Neural cell (in vitro differentiated cells): ENCODE measurements at regions not wholly inside any gene's neighbourhood (a gene's known extent, or its start where the extent isn't known, plus 50 kb on each side); places are given as distances from the start of the nearest gene placed in this dataset.

ENCODE experiments used
- H2AFZ ChIP-seq: fragments of 200-600, 300-800 bp; sonication (generic), shearing (Covaris generic); 2 replicates; pipeline ENCODE4 v1.6.0; 2014; ENCODE audit warnings: low read depth, mild to moderate bottlenecking, antibody characterized with exemption, low read length, moderate library complexity
- H3F3A ChIP-seq: fragments of 200-600 bp; shearing (Covaris generic); 2 replicates; pipeline ENCODE4 v1.6.1; 2016; ENCODE audit warnings: mild to moderate bottlenecking, moderate library complexity, mixed read lengths, antibody characterized with exemption, low read length; ENCODE audit not compliant: insufficient read depth, poor library complexity, severe bottlenecking
- H3K27ac ChIP-seq: fragments of 200-600, 300-800 bp; sonication (generic), shearing (Covaris generic); 2 replicates; pipeline ENCODE4 v1.5.1; 2014; ENCODE audit warnings: mild to moderate bottlenecking, low read length, moderate library complexity
- H3K27me3 ChIP-seq: fragments of 300-800, 200-600 bp; sonication (generic), shearing (Covaris generic); 2 replicates; pipeline ENCODE4 v1.6.0; 2014; ENCODE audit warnings: mild to moderate bottlenecking, low read depth, low read length, moderate library complexity; ENCODE audit not compliant: insufficient read depth
- H3K36me3 ChIP-seq: fragments of 300-800, 200-600 bp; sonication (generic), shearing (Covaris generic); 2 replicates; pipeline ENCODE4 v1.5.1; 2014; ENCODE audit warnings: mild to moderate bottlenecking, antibody characterized with exemption, low read length, moderate library complexity; ENCODE audit not compliant: insufficient read depth
- H3K4me2 ChIP-seq: fragments of 300-800, 200-600 bp; sonication (generic), shearing (Covaris generic); 2 replicates; pipeline ENCODE4 v1.6.0; 2014; ENCODE audit warnings: mild to moderate bottlenecking, low read length
- H3K4me3 ChIP-seq: fragments of 300-800, 200-600 bp; sonication (generic), shearing (Covaris generic); 2 replicates; pipeline ENCODE4 v1.5.1; 2014; ENCODE audit warnings: mild to moderate bottlenecking, low read length, moderate library complexity
- H3K79me2 ChIP-seq: fragments of 200-600 bp; shearing (Covaris generic); replicated peaks from 2 replicates; pipeline ENCODE4 v1.6.0; 2014; ENCODE audit warnings: mild to moderate bottlenecking, low read length, moderate library complexity; ENCODE audit not compliant: insufficient read depth
- H3K9ac ChIP-seq: fragments of 300-800, 200-600 bp; sonication (generic), shearing (Covaris generic); 2 replicates; pipeline ENCODE4 v1.6.1; 2016; ENCODE audit warnings: mild to moderate bottlenecking, low read length, mixed read lengths
- H3K9me2 ChIP-seq: fragments of 200-600 bp; shearing (Covaris generic); 2 replicates; pipeline ENCODE4 v1.6.1; 2016; ENCODE audit warnings: mild to moderate bottlenecking, low read length, mixed read lengths; ENCODE audit not compliant: insufficient read depth
- H3K9me3 ChIP-seq: fragments of 200-600, 300-800 bp; sonication (generic), shearing (Covaris generic); 2 replicates; pipeline ENCODE4 v1.6.1; 2016; ENCODE audit warnings: mild to moderate bottlenecking, mixed run types, low read length, moderate library complexity, mixed read lengths
- H4K20me1 ChIP-seq: fragments of 200-600 bp; shearing (Covaris generic); 2 replicates; pipeline ENCODE4 v1.6.1; 2016; ENCODE audit warnings: mild to moderate bottlenecking, mixed run types; ENCODE audit not compliant: insufficient read depth
- EP300 ChIP-seq: fragments of 450-650 bp; conservative IDR thresholded peaks from 2 replicates; pipeline ENCODE4 v1.6.1; 2014; ENCODE audit warnings: antibody characterized with exemption, mild to moderate bottlenecking, moderate library complexity; ENCODE audit not compliant: poor library complexity, severe bottlenecking
- EZH2 ChIP-seq: fragments of 200-600, 300-800 bp; shearing (Covaris generic), sonication (generic); IDR thresholded peaks from 2 replicates; pipeline ENCODE4 v1.6.1; 2014; ENCODE audit warnings: antibody characterized with exemption, low read length, borderline replicate concordance, mild to moderate bottlenecking; ENCODE audit not compliant: insufficient read depth, poor library complexity, severe bottlenecking
- MXI1 ChIP-seq: fragments of 450-650 bp; conservative IDR thresholded peaks from 2 replicates; pipeline ENCODE4 v1.6.1; 2014; ENCODE audit warnings: antibody characterized with exemption, mild to moderate bottlenecking; ENCODE audit not compliant: poor library complexity, severe bottlenecking
- POLR2AphosphoS5 ChIP-seq: IDR thresholded peaks from 2 replicates; pipeline ENCODE4 v1.6.1; 2012
- RAD21 ChIP-seq: fragments of 450-650 bp; conservative IDR thresholded peaks from 2 replicates; pipeline ENCODE4 v1.6.1; 2014; ENCODE audit warnings: antibody characterized with exemption, mild to moderate bottlenecking, moderate library complexity
- REST ChIP-seq: IDR thresholded peaks from 2 replicates; pipeline ENCODE4 v1.6.1; 2012; ENCODE audit warnings: borderline replicate concordance
- SMC3 ChIP-seq: fragments of 450-650 bp; conservative IDR thresholded peaks from 2 replicates; pipeline ENCODE4 v1.6.1; 2014; ENCODE audit warnings: antibody characterized with exemption, mild to moderate bottlenecking, moderate library complexity; ENCODE audit not compliant: poor library complexity
- TAF1 ChIP-seq: IDR thresholded peaks from 2 replicates; pipeline ENCODE4 v1.6.1; 2012; ENCODE audit warnings: low read depth
- small RNA-seq, 3 experiments: library from RNA; depleted of rRNA; stranded (forward); fragments of <200 nt; gene quantifications; one replicate each; pipeline ENCODE3, GENCODE V24; 2012
- TF ChIP-seq, protein P1 (sequence below): fragments of 450-650 bp; IDR thresholded peaks from 2 replicates; pipeline ENCODE4 v1.5.1; 2014; ENCODE audit warnings: antibody characterized with exemption, mild to moderate bottlenecking, moderate library complexity; ENCODE audit not compliant: poor library complexity, severe bottlenecking

DNA sequence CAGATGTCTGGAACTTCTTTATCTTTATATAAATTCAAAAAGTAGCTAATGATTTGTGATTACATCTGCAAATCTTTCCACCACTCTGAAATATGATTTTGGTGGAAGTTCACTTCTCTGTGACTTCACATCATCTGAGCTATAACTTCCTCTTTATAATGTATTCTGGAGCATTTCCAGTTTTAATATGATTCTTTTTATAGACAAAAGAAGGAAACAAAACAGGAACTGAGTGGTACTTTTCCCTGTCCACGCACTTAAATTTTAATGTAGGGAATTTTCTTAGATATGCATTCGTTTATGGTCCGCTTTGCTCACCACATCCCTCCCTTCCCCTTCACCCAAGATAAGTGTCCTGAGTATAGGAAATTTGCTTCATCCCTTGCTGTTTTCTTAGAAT is 333.5 kb downstream of the CHSY3 start:
- H2AFZ ChIP-seq: no peak overlapping the region
- no peak overlapping the region for H3K9ac ChIP-seq
- no peaks in the 10 kb centered on the region for H3K27me3 ChIP-seq
- H3K9me3 ChIP-seq: no peaks in the 10 kb centered on the region
- H3K4me2 ChIP-seq: no peak overlapping the region
- no peaks in the 10 kb centered on the region for H3K36me3 ChIP-seq
- no peak overlapping the region for H3K4me3 ChIP-seq
- no peaks in the 10 kb centered on the region for H4K20me1 ChIP-seq
- H3K79me2 ChIP-seq: no peaks in the 10 kb centered on the region
- H3K27ac ChIP-seq: no peak overlapping the region
- no peaks in the 10 kb centered on the region for H3K9me2 ChIP-seq
- no peaks in the 10 kb centered on the region for H3F3A ChIP-seq
- TF ChIP-seq SMC3 (no peak), RAD21 (no peak), POLR2AphosphoS5 (no peak), MXI1 (no peak), EZH2 (no peak), EP300 (no peak), REST (no peak), TAF1 (no peak)
- TF ChIP-seq, protein P1, sequence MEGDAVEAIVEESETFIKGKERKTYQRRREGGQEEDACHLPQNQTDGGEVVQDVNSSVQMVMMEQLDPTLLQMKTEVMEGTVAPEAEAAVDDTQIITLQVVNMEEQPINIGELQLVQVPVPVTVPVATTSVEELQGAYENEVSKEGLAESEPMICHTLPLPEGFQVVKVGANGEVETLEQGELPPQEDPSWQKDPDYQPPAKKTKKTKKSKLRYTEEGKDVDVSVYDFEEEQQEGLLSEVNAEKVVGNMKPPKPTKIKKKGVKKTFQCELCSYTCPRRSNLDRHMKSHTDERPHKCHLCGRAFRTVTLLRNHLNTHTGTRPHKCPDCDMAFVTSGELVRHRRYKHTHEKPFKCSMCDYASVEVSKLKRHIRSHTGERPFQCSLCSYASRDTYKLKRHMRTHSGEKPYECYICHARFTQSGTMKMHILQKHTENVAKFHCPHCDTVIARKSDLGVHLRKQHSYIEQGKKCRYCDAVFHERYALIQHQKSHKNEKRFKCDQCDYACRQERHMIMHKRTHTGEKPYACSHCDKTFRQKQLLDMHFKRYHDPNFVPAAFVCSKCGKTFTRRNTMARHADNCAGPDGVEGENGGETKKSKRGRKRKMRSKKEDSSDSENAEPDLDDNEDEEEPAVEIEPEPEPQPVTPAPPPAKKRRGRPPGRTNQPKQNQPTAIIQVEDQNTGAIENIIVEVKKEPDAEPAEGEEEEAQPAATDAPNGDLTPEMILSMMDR: no peak

Small RNA genes lying in the stretch of these regions (small RNA-seq; reads per million reads assigned to genes)
- gene AC113367.2 (0 reads per million in 3 experiments), gene RNU7-53P (0 to 5.2 (median 0.03) reads per million in 3 experiments)
